ENCODE measurements at regions not wholly inside any gene's neighbourhood (a gene's known extent, or its start where the extent isn't known, plus 50 kb on each side); places are given as distances from the start of the nearest gene placed in this dataset.

DNA sequence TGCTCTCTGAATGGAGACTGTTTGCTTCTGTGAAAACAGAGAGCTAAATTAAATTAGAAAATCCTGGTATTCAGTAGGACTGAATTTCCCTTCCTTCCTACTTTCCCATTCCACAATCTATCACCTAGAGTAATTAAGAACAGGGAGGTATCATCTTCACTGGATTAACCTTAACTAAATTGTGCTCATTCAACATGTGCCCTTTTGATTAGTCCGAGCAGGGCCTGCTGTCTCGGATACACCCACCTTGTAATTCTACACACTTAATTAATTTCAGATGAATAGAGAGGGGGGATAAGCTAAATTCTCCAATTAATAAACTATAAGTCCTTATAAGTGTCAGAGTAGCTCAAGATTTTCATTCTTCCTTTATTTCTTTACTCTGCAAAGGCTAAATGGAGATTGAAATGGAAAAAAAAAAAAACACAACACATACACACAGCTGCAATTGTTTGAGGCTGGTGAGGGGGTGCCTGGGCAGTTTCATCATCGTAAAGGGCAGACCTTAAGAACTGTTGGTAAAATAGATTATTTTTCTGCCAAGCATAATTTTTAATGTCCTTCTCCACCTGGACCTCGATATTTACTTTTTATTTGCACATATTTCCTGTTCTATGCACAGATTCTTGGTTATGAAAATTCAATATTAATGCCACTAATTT lies 157.1 kb upstream of the SIX2 start:
- Histone ChIP-seq H3K9ac (ENCODE audit: insufficient read depth, low read length, poor library complexity, severe bottlenecking) (no peak overlapping the region), H3K27me3 (ENCODE audit: control insufficient read depth in 2 of 2, insufficient read depth in 2 of 2, low read length in 2 of 2) (peaks cover 76 to 79% of the 10 kb centered on the region in 2 donors), H3K4me3 (replicated peaks in 1 of 3; ENCODE audit: low read depth in 2 of 3, low read length in 3 of 3) (no peak overlapping the region), H3K9me3 (replicated peaks in 1 of 2; ENCODE audit: control insufficient read depth in 1 of 2, insufficient read depth in 1 of 2, low read length in 2 of 2) (peaks cover 0 to 16% of the 10 kb centered on the region in 2 donors), H2AFZ (ENCODE audit: insufficient read depth, low read depth, low read length, poor library complexity, severe bottlenecking) (no peak overlapping the region), H3K27ac (ENCODE audit: low read depth in 1 of 2, low read length in 2 of 2) (no peak overlapping the region), H4K20me1 (ENCODE audit: insufficient read depth, low read length) (no peaks in the 10 kb centered on the region), H3K4me2 (replicated peaks; ENCODE audit: extremely low read depth, low read length, poor library complexity, severe bottlenecking) (no peak overlapping the region), H3K79me2 (ENCODE audit: insufficient read depth, low read length) (no peaks in the 10 kb centered on the region), H3K4me1 (ENCODE audit: control insufficient read depth in 1 of 2, insufficient read depth in 2 of 2, low read length in 2 of 2) (peaks cover 4 to 15% of the 10 kb centered on the region in 2 donors), H3K36me3 (replicated peaks in 1 of 2; ENCODE audit: control insufficient read depth in 1 of 2, insufficient read depth in 2 of 2, low read length in 2 of 2) (no peaks in the 10 kb centered on the region)
- DNase-seq: no peak
- Mint-ChIP-seq H3K4me1 (peaks cover 11% of the 10 kb centered on the region), H3K27ac (no peak overlapping the region), H3K4me3 (peak overlapping the region in 1 of 2 donors; percentile 40), H3K27me3 (ENCODE audit: low read depth in 3 of 3) (peaks cover 61 to 86% (median 81%) of the 10 kb centered on the region in 3 donors), H3K36me3 (peaks cover 3 to 4% of the 10 kb centered on the region in 2 donors), H3K9me3 (peaks cover 0 to 15% (median 2%) of the 10 kb centered on the region in 7 donors)
- WGBS (ENCODE audit: insufficient coverage): no CpG with 5 or more reads among the region's 4 CpGs
- TF ChIP-seq, protein P1, sequence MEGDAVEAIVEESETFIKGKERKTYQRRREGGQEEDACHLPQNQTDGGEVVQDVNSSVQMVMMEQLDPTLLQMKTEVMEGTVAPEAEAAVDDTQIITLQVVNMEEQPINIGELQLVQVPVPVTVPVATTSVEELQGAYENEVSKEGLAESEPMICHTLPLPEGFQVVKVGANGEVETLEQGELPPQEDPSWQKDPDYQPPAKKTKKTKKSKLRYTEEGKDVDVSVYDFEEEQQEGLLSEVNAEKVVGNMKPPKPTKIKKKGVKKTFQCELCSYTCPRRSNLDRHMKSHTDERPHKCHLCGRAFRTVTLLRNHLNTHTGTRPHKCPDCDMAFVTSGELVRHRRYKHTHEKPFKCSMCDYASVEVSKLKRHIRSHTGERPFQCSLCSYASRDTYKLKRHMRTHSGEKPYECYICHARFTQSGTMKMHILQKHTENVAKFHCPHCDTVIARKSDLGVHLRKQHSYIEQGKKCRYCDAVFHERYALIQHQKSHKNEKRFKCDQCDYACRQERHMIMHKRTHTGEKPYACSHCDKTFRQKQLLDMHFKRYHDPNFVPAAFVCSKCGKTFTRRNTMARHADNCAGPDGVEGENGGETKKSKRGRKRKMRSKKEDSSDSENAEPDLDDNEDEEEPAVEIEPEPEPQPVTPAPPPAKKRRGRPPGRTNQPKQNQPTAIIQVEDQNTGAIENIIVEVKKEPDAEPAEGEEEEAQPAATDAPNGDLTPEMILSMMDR (IDR thresholded peaks at IDR 0.05): no peak
- intact Hi-C loops (cut with micrococcal nuclease): no loop called here

DNA sequence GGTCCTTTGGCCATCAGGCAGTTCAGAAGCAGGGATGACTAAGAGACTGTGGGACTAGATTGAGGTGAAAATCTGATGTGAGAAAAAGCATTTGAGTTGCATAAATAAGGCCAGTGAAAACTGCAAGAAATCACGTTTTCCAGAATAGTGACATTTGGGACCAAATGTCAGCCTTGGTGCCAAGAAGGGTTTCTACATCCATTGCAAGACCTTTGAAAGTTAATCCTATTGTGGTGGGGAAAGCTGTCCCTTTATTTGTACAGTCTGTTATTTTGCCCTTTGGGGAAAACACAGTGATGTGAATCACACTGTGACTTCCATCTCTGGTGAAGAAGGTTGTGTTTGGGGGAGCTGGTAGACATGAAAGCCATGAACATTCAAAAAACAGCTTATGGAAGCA lies 153.5 kb upstream of the SIX2 start:
- H3K36me3 Mint-ChIP-seq: no peaks in the 10 kb centered on the region
- peaks cover 0 to 3% of the 10 kb centered on the region in 2 donors for H3K9me3 ChIP-seq (replicated peaks in 1 of 2; ENCODE audit: control insufficient read depth in 1 of 2, insufficient read depth in 1 of 2, low read length in 2 of 2)
- H3K27ac ChIP-seq (ENCODE audit: low read depth in 1 of 2, low read length in 2 of 2): no peak overlapping the region
- H2AFZ ChIP-seq (ENCODE audit: insufficient read depth, low read depth, low read length, poor library complexity, severe bottlenecking): no peak overlapping the region
- H3K9ac ChIP-seq (ENCODE audit: insufficient read depth, low read length, poor library complexity, severe bottlenecking): no peak overlapping the region
- intact Hi-C loops (cut with micrococcal nuclease): no loop called here
- H3K36me3 ChIP-seq (replicated peaks in 1 of 2; ENCODE audit: control insufficient read depth in 1 of 2, insufficient read depth in 2 of 2, low read length in 2 of 2): no peaks in the 10 kb centered on the region
- 100% methylated on average over 1 of the region's 1 CpG for WGBS (ENCODE audit: insufficient coverage)
- no peak overlapping the region for H3K4me2 ChIP-seq (replicated peaks; ENCODE audit: extremely low read depth, low read length, poor library complexity, severe bottlenecking)
- H3K27me3 ChIP-seq (ENCODE audit: control insufficient read depth in 2 of 2, insufficient read depth in 2 of 2, low read length in 2 of 2): peaks cover 48% of the 10 kb centered on the region in 2 donors
- H3K9me3 Mint-ChIP-seq: peaks cover 0 to 2% (median 0%) of the 10 kb centered on the region in 7 donors
- no peak overlapping the region for H3K4me3 ChIP-seq (replicated peaks in 1 of 3; ENCODE audit: low read depth in 2 of 3, low read length in 3 of 3)
- no peak overlapping the region for H3K27ac Mint-ChIP-seq
- H3K4me3 Mint-ChIP-seq: peak overlapping the region in 1 of 2 donors; percentile 52
- H3K27me3 Mint-ChIP-seq (ENCODE audit: low read depth in 3 of 3): peaks cover 37 to 66% (median 61%) of the 10 kb centered on the region in 3 donors
- no peaks in the 10 kb centered on the region for H4K20me1 ChIP-seq (ENCODE audit: insufficient read depth, low read length)
- DNase-seq: no peak
- no peaks in the 10 kb centered on the region for H3K4me1 ChIP-seq (ENCODE audit: control insufficient read depth in 1 of 2, insufficient read depth in 2 of 2, low read length in 2 of 2)
- TF ChIP-seq, protein P1 (IDR thresholded peaks at IDR 0.05): no peak
- no peaks in the 10 kb centered on the region for H3K4me1 Mint-ChIP-seq
- no peaks in the 10 kb centered on the region for H3K79me2 ChIP-seq (ENCODE audit: insufficient read depth, low read length)

Data from CD14-positive monocyte (primary cell).